ENCODE measurements at regions not wholly inside any gene's neighbourhood (a gene's known extent, or its start where the extent isn't known, plus 50 kb on each side); places are given as distances from the start of the nearest gene placed in this dataset.

- peak; percentile 86 for DNase-seq (ENCODE audit: low spot score)
Observed at GRCh38 chr14:101183376-101184103, 280.0 kb upstream of the RTL1 start.

- no peak for DNase-seq (ENCODE audit: low spot score)
Observed at GRCh38 chr14:101184104-101184455, 280.6 kb upstream of the RTL1 start.

- DNase-seq (ENCODE audit: low spot score), result no peak
Observed at GRCh38 chr14:101184572-101184971, 281.1 kb upstream of the RTL1 start.

GRCh38 chr14:101185073-101185835 is 281.7 kb upstream of the RTL1 start:
- DNase-seq (ENCODE audit: low spot score), result no peak

- no peak for DNase-seq (ENCODE audit: low spot score)
Observed at GRCh38 chr14:101185946-101186345, 282.4 kb upstream of the RTL1 start.

GRCh38 chr14:101186544-101186943 is 283.0 kb upstream of the RTL1 start:
- no peak for DNase-seq (ENCODE audit: low spot score)

GRCh38 chr14:101186992-101187815 is 283.7 kb upstream of the RTL1 start:
- DNase-seq (ENCODE audit: low spot score), result no peak

- no peak for DNase-seq (ENCODE audit: low spot score)
Observed at GRCh38 chr14:101187816-101188570, 284.5 kb upstream of the RTL1 start.

GRCh38 chr14:101188571-101188915 is 285.0 kb upstream of the RTL1 start:
- no peak for DNase-seq (ENCODE audit: low spot score)

- no peak for DNase-seq (ENCODE audit: low spot score)
Observed at GRCh38 chr14:101189266-101189665, 285.7 kb upstream of the RTL1 start.

- DNase-seq (ENCODE audit: low spot score), result no peak
Observed at GRCh38 chr14:101189962-101190560, 286.5 kb upstream of the RTL1 start.

GRCh38 chr14:101191101-101191720 is 287.7 kb upstream of the RTL1 start:
- no peak for DNase-seq (ENCODE audit: low spot score)

GRCh38 chr14:101191721-101192660 is 288.5 kb upstream of the RTL1 start:
- DNase-seq (ENCODE audit: low spot score), result no peak

- DNase-seq (ENCODE audit: low spot score), result no peak
Observed at GRCh38 chr14:101192661-101193000, 289.1 kb upstream of the RTL1 start.

- no peak for DNase-seq (ENCODE audit: low spot score)
Observed at GRCh38 chr14:101193106-101193844, 289.8 kb upstream of the RTL1 start.

- no peak for DNase-seq (ENCODE audit: low spot score)
Observed at GRCh38 chr14:101193845-101194372, 290.4 kb upstream of the RTL1 start.

- no peak for DNase-seq (ENCODE audit: low spot score)
Observed at GRCh38 chr14:101194373-101195308, 291.1 kb upstream of the RTL1 start.

GRCh38 chr14:101195309-101195901 is 291.9 kb upstream of the RTL1 start:
- no peak for DNase-seq (ENCODE audit: low spot score)
